ENCODE measurements at regions not wholly inside any gene's neighbourhood (a gene's known extent, or its start where the extent isn't known, plus 50 kb on each side); places are given as distances from the start of the nearest gene placed in this dataset.

- TF ChIP-seq ZNF274 (IDR thresholded peaks at IDR 0.05; ENCODE audit: low read depth, low read length) (no peak), YY1 (IDR thresholded peaks at IDR 0.05; ENCODE audit: insufficient read depth, insufficient read length) (no peak), SUZ12 (IDR thresholded peaks at IDR 0.05; ENCODE audit: extremely low read depth, insufficient read depth, insufficient read length) (no peak)
Measured at GRCh38 chr14:65279510-65279909, 133.0 kb upstream of the FUT8 start.
